ENCODE measurements at regions not wholly inside any gene's neighbourhood (a gene's known extent, or its start where the extent isn't known, plus 50 kb on each side); places are given as distances from the start of the nearest gene placed in this dataset.

DNA sequence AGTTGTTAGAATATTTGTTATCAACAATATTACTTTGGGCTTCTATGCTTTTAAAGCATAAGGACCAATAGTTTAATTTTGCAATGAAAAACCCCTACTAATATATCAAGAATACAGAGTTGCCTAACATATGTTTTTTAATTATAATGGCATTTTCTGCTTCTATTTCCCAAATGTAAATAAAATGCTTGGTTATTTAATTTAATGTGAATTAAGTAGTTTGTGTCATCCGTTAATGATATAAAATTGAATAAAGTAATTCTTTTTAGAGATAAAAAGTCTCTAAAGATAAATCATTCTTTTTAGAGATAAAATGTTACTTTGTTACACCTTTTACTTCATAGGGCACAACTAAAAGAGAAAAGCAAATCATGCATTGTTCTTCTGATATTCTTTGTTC lies 583.7 kb upstream of the ADGRL2 start:
- Histone ChIP-seq H4K20me1 (replicated peaks in 1 of 2; ENCODE audit: control insufficient read depth in 1 of 2, insufficient read depth in 2 of 2, low read length in 2 of 2) (no peaks in the 10 kb centered on the region), H3K14ac (ENCODE audit: insufficient read length) (no peak overlapping the region), H3K4me1 (replicated peaks in 1 of 4; ENCODE audit: control insufficient read depth in 3 of 4, insufficient read depth in 4 of 4, low read length in 3 of 4) (peaks cover 0 to 12% (median 3%) of the 10 kb centered on the region in 4 experiments; a peak in 2 of 7 replicates), H2AFZ (ENCODE audit: low read length) (no peak overlapping the region), H3K9ac (replicated peaks in 1 of 4; ENCODE audit: extremely low read depth in 1 of 4, low read depth in 3 of 4, low read length in 3 of 4) (no peak overlapping the region), H3K79me1 (ENCODE audit: low read depth, low read length) (0 out of 2 replicates have a peak, but pooled peaks cover 2% of the 10 kb centered on the region), H3K9me3 (ENCODE audit: insufficient read depth in 2 of 2, low read depth in 1 of 2, low read length in 1 of 2) (no peaks in the 10 kb centered on the region), H3K27ac (ENCODE audit: low read depth, low read length) (no peak overlapping the region), H2BK20ac (ENCODE audit: low read length) (no peak overlapping the region), H4K8ac (ENCODE audit: extremely low read depth, insufficient read depth, low read length) (no peak overlapping the region), H3K4ac (replicated peaks; ENCODE audit: insufficient read length, low read depth, low read length) (no peak overlapping the region), H2BK5ac (ENCODE audit: low read depth, low read length) (no peak overlapping the region), H2BK15ac (ENCODE audit: low read length) (no peak overlapping the region), H3K56ac (replicated peaks; ENCODE audit: insufficient read length, low read depth, low read length) (no peak overlapping the region), H3K79me2 (ENCODE audit: control insufficient read depth in 1 of 2, insufficient read depth in 2 of 2, low read length in 2 of 2) (no peaks in the 10 kb centered on the region), H3K18ac (ENCODE audit: extremely low read depth, low read length) (no peak overlapping the region), H3K36me3 (ENCODE audit: control insufficient read depth in 2 of 4, insufficient read depth in 4 of 4, low read length in 3 of 4) (no peaks in the 10 kb centered on the region), H2AK5ac (ENCODE audit: low read depth, low read length) (no peak overlapping the region), H3K4me2 (ENCODE audit: insufficient read depth in 1 of 2, low read depth in 2 of 2, low read length in 2 of 2) (no peak overlapping the region), H4K5ac (ENCODE audit: insufficient read length, low read depth, low read length) (no peak overlapping the region), H3K23ac (ENCODE audit: insufficient read length) (no peak overlapping the region), H3K23me2 (ENCODE audit: low read depth, low read length) (no peaks in the 10 kb centered on the region; the same call in 1 of the 2 replicates), H3K27me3 (replicated peaks in 1 of 4; ENCODE audit: control insufficient read depth in 3 of 4, extremely low read depth in 1 of 4, insufficient read depth in 3 of 4, low read length in 3 of 4) (no peaks in the 10 kb centered on the region; a peak in 1 of 7 replicates), H3K4me3 (ENCODE audit: extremely low read depth in 1 of 4, insufficient read depth in 2 of 4, low read depth in 3 of 4, low read length in 4 of 4) (no peak overlapping the region), H2BK12ac (ENCODE audit: low read depth, low read length) (no peak overlapping the region), H2BK120ac (replicated peaks; ENCODE audit: low read depth, low read length) (no peak overlapping the region), H4K91ac (replicated peaks; ENCODE audit: insufficient read length, low read length) (no peak overlapping the region)
- no peak for TF ChIP-seq SRF (IDR thresholded peaks at IDR 0.05; ENCODE audit: low read depth, low read length)
- TF ChIP-seq TAF7 (optimal IDR thresholded peaks at IDR 0.05; ENCODE audit: borderline replicate concordance, low read depth, low read length), result no peak
- no peak for TF ChIP-seq CEBPB (IDR thresholded peaks at IDR 0.05; ENCODE audit: low read depth, low read length)
- TF ChIP-seq JUND (IDR thresholded peaks at IDR 0.05; ENCODE audit: low read length), result no peak
- no peak for TF ChIP-seq SP4 (IDR thresholded peaks at IDR 0.05; ENCODE audit: low read length)
- no peak for TF ChIP-seq POLR2AphosphoS5 (IDR thresholded peaks at IDR 0.05; ENCODE audit: low read depth, low read length)
- no peak for TF ChIP-seq NANOG (IDR thresholded peaks at IDR 0.05; ENCODE audit: insufficient read depth, low read depth, low read length, poor library complexity, severe bottlenecking)
- TF ChIP-seq MAFK (IDR thresholded peaks at IDR 0.05; ENCODE audit: low read depth, low read length), result no peak
- no peak for TF ChIP-seq CBX5 (IDR thresholded peaks at IDR 0.05; ENCODE audit: low read depth, low read length)
- no peak for TF ChIP-seq FOSL1 (IDR thresholded peaks at IDR 0.05; ENCODE audit: insufficient read depth, low read depth, low read length)
- POLR2A ChIA-PET (ENCODE audit: partially characterized antibody), result no interaction called here
- CTCF ChIA-PET (ENCODE audit: partially characterized antibody), result interaction anchor here (1.0 kb wide), 1 partner anchor 564 kb away, joined by 3 read pairs; no protein-coding TSS in a partner anchor
- no peak for FAIRE-seq
- no peak for DNase-seq (ENCODE audit: low read depth in 1 of 2, low spot score in 2 of 2)
- WGBS, 2 experiments (ENCODE audit: extremely low coverage in 1 of 2, insufficient coverage in 1 of 2, insufficient read length in 1 of 2, insufficient replicate concordance in 2 of 2, low coverage in 1 of 2, low lambda C conversion rate in 2 of 2, missing lambda C conversion rate in 1 of 2), result 83% methylated on average over 1 of the region's 1 CpG; no CpG with 5 or more reads in 1 of the 2 experiments

Data from H1 (cell line).